WTC11 (cell line): ENCODE measurements at regions not wholly inside any gene's neighbourhood (a gene's known extent, or its start where the extent isn't known, plus 50 kb on each side); places are given as distances from the start of the nearest gene placed in this dataset.

ENCODE experiments used
- ATAC-seq: fragments of 200-7000 bp; cut with Tn5 transposase; 2 replicates; pipeline ENCODE4 v1.10.0; 2021; ENCODE audit warnings: mild to moderate bottlenecking, moderate library complexity
- CTCF ChIA-PET: fragments of 300-600 bp; sonication (Branson Sonifier 250); formaldehyde crosslinking; loops from one replicate; lab custom pipeline; 2021; ENCODE audit warnings: antibody characterized with exemption; lab: Charles Lee
- POLR2A ChIA-PET: fragments of 350-600 bp; sonication (Branson Sonifier 250); formaldehyde crosslinking; loops from one replicate; lab custom pipeline; 2021; ENCODE audit warnings: antibody characterized with exemption; lab: Charles Lee
- DNase-seq: peaks from one replicate; pipeline ENCODE4 v3.0.0; 2021; ENCODE audit warnings: low spot score
- H3K27ac Mint-ChIP-seq: 2 replicates; pipeline ENCODE4 v1.8.0; 2021; ENCODE audit warnings: mixed read lengths
- H3K27me3 Mint-ChIP-seq: 2 replicates; pipeline ENCODE4 v1.8.0; 2021; ENCODE audit warnings: low read depth, mild to moderate bottlenecking, moderate library complexity, mixed read lengths
- H3K36me3 Mint-ChIP-seq: 2 replicates; pipeline ENCODE4 v1.8.0; 2021; ENCODE audit warnings: mixed read lengths
- H3K4me1 Mint-ChIP-seq: 2 replicates; pipeline ENCODE4 v1.8.0; 2022; ENCODE audit warnings: mixed read lengths
- H3K4me3 Mint-ChIP-seq: 2 replicates; pipeline ENCODE4 v1.8.0; 2021; ENCODE audit warnings: mild to moderate bottlenecking, moderate library complexity, mixed read lengths
- H3K9me3 Mint-ChIP-seq: 2 replicates; pipeline ENCODE4 v1.8.0; 2021; ENCODE audit warnings: mixed read lengths
- ATF1 ChIP-seq: sonication (generic); formaldehyde crosslinking; IDR thresholded peaks from 2 replicates; pipeline ENCODE4 v1.8.1; 2023; ENCODE audit warnings: mild to moderate bottlenecking, moderate library complexity, missing genetic modification reagents
- CREB1 ChIP-seq: sonication (generic); formaldehyde crosslinking; IDR thresholded peaks from 2 replicates; pipeline ENCODE4 v1.8.0; 2023; ENCODE audit warnings: mild to moderate bottlenecking, missing genetic modification reagents
- CTCF ChIP-seq: fragments of 200-600 bp; IDR thresholded peaks from 2 replicates; pipeline ENCODE4 v1.8.0; 2022; ENCODE audit warnings: antibody characterized with exemption
- E2F5 ChIP-seq: sonication (generic); formaldehyde crosslinking; IDR thresholded peaks from 2 replicates; pipeline ENCODE4 v1.8.1; 2022; ENCODE audit warnings: mild to moderate bottlenecking, moderate library complexity, missing genetic modification reagents
- FOXK1 ChIP-seq: sonication (generic); formaldehyde crosslinking; IDR thresholded peaks from 2 replicates; pipeline ENCODE4 v1.8.0; 2022; ENCODE audit warnings: mild to moderate bottlenecking, moderate library complexity, missing genetic modification reagents
- FOXP4 ChIP-seq: sonication (generic); formaldehyde crosslinking; IDR thresholded peaks from 2 replicates; pipeline ENCODE4 v1.8.0; 2022; ENCODE audit warnings: mild to moderate bottlenecking, missing genetic modification reagents
- GABPB1 ChIP-seq: sonication (generic); formaldehyde crosslinking; IDR thresholded peaks from 2 replicates; pipeline ENCODE4 v1.8.1; 2023; ENCODE audit warnings: mild to moderate bottlenecking, missing genetic modification reagents
- GRHL2 ChIP-seq: fragments of 250-450 bp; sonication (Bioruptor Pico); IDR thresholded peaks from 2 replicates; pipeline ENCODE4 v1.8.0; 2022; ENCODE audit warnings: mild to moderate bottlenecking, moderate library complexity; ENCODE audit not compliant: insufficient replicate concordance, severe bottlenecking
- HMGA2 ChIP-seq: fragments of 250-450 bp; sonication (Bioruptor Pico); IDR thresholded peaks from 2 replicates; pipeline ENCODE4 v1.4.0; 2021; ENCODE audit warnings: mild to moderate bottlenecking, moderate library complexity
- IRF2 ChIP-seq: sonication (generic); formaldehyde crosslinking; IDR thresholded peaks from 2 replicates; pipeline ENCODE4 v1.8.0; 2022; ENCODE audit warnings: low read depth, missing genetic modification reagents, borderline replicate concordance
- MAX ChIP-seq: sonication (generic); formaldehyde crosslinking; IDR thresholded peaks from 2 replicates; pipeline ENCODE4 v1.8.0; 2022; ENCODE audit warnings: mild to moderate bottlenecking, missing genetic modification reagents
- MLX ChIP-seq: sonication (generic); formaldehyde crosslinking; IDR thresholded peaks from 2 replicates; pipeline ENCODE4 v1.8.1; 2023; ENCODE audit warnings: mild to moderate bottlenecking, missing genetic modification reagents, moderate library complexity
- MXD4 ChIP-seq: fragments of 250-450 bp; sonication (Bioruptor Pico); IDR thresholded peaks from 2 replicates; pipeline ENCODE4 v1.8.0; 2021; ENCODE audit warnings: mild to moderate bottlenecking, moderate library complexity, borderline replicate concordance
- MYBL2 ChIP-seq: sonication (generic); formaldehyde crosslinking; IDR thresholded peaks from 2 replicates; pipeline ENCODE4 v1.8.1; 2023; ENCODE audit warnings: mild to moderate bottlenecking, moderate library complexity, missing genetic modification reagents
- NR1H2 ChIP-seq: sonication (generic); formaldehyde crosslinking; IDR thresholded peaks from 2 replicates; pipeline ENCODE4 v1.9.0; 2021; ENCODE audit warnings: mild to moderate bottlenecking, moderate library complexity, missing genetic modification reagents
- RELA ChIP-seq: sonication (generic); formaldehyde crosslinking; IDR thresholded peaks from 2 replicates; pipeline ENCODE4 v1.8.1; 2022; ENCODE audit warnings: missing genetic modification reagents, mild to moderate bottlenecking, borderline replicate concordance
- RORB ChIP-seq: fragments of 250-450 bp; sonication (Bioruptor Pico); IDR thresholded peaks from 2 replicates; pipeline ENCODE4 v1.9.0; 2021; ENCODE audit warnings: mild to moderate bottlenecking
- SMAD3 ChIP-seq: sonication (generic); formaldehyde crosslinking; IDR thresholded peaks from 2 replicates; pipeline ENCODE4 v1.8.0; 2022; ENCODE audit warnings: missing genetic modification reagents, mild to moderate bottlenecking, borderline replicate concordance
- SMAD4 ChIP-seq: sonication (generic); formaldehyde crosslinking; IDR thresholded peaks from 2 replicates; pipeline ENCODE4 v1.8.0; 2022; ENCODE audit warnings: mild to moderate bottlenecking, missing genetic modification reagents
- TEAD1 ChIP-seq: sonication (generic); formaldehyde crosslinking; IDR thresholded peaks from 2 replicates; pipeline ENCODE4 v1.8.0; 2022; ENCODE audit warnings: mild to moderate bottlenecking, missing genetic modification reagents
- TP53 ChIP-seq: sonication (generic); formaldehyde crosslinking; IDR thresholded peaks from 2 replicates; pipeline ENCODE4 v1.8.1; 2023; ENCODE audit warnings: mild to moderate bottlenecking, missing genetic modification reagents
- ZNF317 ChIP-seq: sonication (generic); formaldehyde crosslinking; IDR thresholded peaks from 2 replicates; pipeline ENCODE4 v1.8.1; 2023; ENCODE audit warnings: low read depth, mild to moderate bottlenecking, moderate library complexity, missing genetic modification reagents, borderline replicate concordance
- TF ChIP-seq, protein P1 (sequence below): sonication (generic); formaldehyde crosslinking; IDR thresholded peaks from 2 replicates; pipeline ENCODE4 v1.8.0; 2023; ENCODE audit warnings: mild to moderate bottlenecking, missing genetic modification reagents

- POLR2A ChIA-PET: no interaction called here
- ATAC-seq (no peak), DNase-seq (no peak)
- no peaks in the 10 kb centered on the region for H3K27me3 Mint-ChIP-seq
- H3K36me3 Mint-ChIP-seq: no peaks in the 10 kb centered on the region
- CTCF ChIA-PET: interaction anchor here (0.6 kb wide), 1 partner anchor 1104 kb away, joined by 7 read pairs; no protein-coding TSS in a partner anchor
- peaks cover 11% of the 10 kb centered on the region for H3K4me1 Mint-ChIP-seq
- no peak overlapping the region for H3K27ac Mint-ChIP-seq
- H3K9me3 Mint-ChIP-seq: no peaks in the 10 kb centered on the region
- TF ChIP-seq GRHL2 (no peak), RORB (CRISPR knock-in tag) (no peak), E2F5 (CRISPR knock-in tag) (no peak), HMGA2 (CRISPR knock-in tag) (no peak), SMAD3 (CRISPR knock-in tag) (no peak), ATF1 (CRISPR knock-in tag) (no peak)
- no peak overlapping the region for H3K4me3 Mint-ChIP-seq
Observed at GRCh38 chr2:11940121-11940743, 193.8 kb downstream of the LPIN1 start.

DNA sequence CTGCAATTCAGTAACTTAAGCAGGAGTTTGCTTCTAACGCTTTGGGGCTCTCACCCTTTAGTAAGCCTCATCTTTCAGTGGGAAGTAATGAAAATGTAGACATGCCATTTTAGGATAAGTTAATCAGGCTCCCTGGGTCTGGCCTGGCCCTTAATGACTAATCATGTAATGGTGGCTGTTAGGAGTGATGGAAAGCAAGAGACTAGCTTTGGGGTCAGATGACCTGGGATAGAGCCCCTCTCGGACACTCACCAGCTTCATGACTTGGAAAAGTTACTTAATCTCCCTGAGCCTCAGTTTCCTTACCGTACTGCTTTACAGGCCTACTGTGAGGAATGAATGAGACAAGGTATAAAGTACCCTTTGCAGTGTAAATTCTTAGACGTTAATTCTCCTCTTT lies 194.4 kb downstream of the LPIN1 start:
- ChIA-PET CTCF (no interaction called here), POLR2A (no interaction called here)
- Mint-ChIP-seq H3K4me1 (peaks cover 11% of the 10 kb centered on the region), H3K9me3 (no peaks in the 10 kb centered on the region), H3K36me3 (no peaks in the 10 kb centered on the region), H3K27me3 (no peaks in the 10 kb centered on the region), H3K27ac (no peak overlapping the region), H3K4me3 (no peak overlapping the region)
- TF ChIP-seq CREB1 (CRISPR knock-in tag) (no peak), SMAD4 (no peak)
- DNase-seq (no peak), ATAC-seq (no peak)

GRCh38 chr2:11941201-11942177 lies 195.1 kb downstream of the LPIN1 start:
- DNase-seq (no peak), ATAC-seq (no peak)
- ChIA-PET CTCF (interaction anchor here (1.4 kb wide), 1 partner anchor 1065 kb away, joined by 4 read pairs; no protein-coding TSS in a partner anchor), POLR2A (no interaction called here)
- Mint-ChIP-seq H3K4me3 (no peak overlapping the region), H3K27ac (no peak overlapping the region), H3K36me3 (no peaks in the 10 kb centered on the region), H3K9me3 (no peaks in the 10 kb centered on the region), H3K4me1 (peaks cover 11% of the 10 kb centered on the region), H3K27me3 (no peaks in the 10 kb centered on the region)
- TF ChIP-seq ZNF317 (CRISPR knock-in tag) (no peak), MXD4 (no peak), CTCF (no peak), RORB (CRISPR knock-in tag) (no peak), RELA (CRISPR knock-in tag) (no peak), TP53 (CRISPR knock-in tag) (no peak), TEAD1 (CRISPR knock-in tag) (no peak), MYBL2 (CRISPR knock-in tag) (no peak), NR1H2 (CRISPR knock-in tag) (no peak), GABPB1 (CRISPR knock-in tag) (no peak), IRF2 (CRISPR knock-in tag) (no peak), MLX (no peak), MAX (CRISPR knock-in tag) (no peak), FOXP4 (no peak), FOXK1 (CRISPR knock-in tag) (no peak)
- TF ChIP-seq, protein P1, sequence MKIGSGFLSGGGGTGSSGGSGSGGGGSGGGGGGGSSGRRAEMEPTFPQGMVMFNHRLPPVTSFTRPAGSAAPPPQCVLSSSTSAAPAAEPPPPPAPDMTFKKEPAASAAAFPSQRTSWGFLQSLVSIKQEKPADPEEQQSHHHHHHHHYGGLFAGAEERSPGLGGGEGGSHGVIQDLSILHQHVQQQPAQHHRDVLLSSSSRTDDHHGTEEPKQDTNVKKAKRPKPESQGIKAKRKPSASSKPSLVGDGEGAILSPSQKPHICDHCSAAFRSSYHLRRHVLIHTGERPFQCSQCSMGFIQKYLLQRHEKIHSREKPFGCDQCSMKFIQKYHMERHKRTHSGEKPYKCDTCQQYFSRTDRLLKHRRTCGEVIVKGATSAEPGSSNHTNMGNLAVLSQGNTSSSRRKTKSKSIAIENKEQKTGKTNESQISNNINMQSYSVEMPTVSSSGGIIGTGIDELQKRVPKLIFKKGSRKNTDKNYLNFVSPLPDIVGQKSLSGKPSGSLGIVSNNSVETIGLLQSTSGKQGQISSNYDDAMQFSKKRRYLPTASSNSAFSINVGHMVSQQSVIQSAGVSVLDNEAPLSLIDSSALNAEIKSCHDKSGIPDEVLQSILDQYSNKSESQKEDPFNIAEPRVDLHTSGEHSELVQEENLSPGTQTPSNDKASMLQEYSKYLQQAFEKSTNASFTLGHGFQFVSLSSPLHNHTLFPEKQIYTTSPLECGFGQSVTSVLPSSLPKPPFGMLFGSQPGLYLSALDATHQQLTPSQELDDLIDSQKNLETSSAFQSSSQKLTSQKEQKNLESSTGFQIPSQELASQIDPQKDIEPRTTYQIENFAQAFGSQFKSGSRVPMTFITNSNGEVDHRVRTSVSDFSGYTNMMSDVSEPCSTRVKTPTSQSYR (CRISPR knock-in tag): no peak
